Lung microvascular endothelial cell (primary cell): ENCODE measurements at regions not wholly inside any gene's neighbourhood (a gene's known extent, or its start where the extent isn't known, plus 50 kb on each side); places are given as distances from the start of the nearest gene placed in this dataset.

Experiments
- DNase-seq, 2 donors: peaks; one replicate each; pipeline versions ENCODE4 v3.0.0 to v3.0.0-alpha.2; 2010; ENCODE audit warnings: low read depth in 2 of 2

- no peak for DNase-seq
These were observed 313.9 kb downstream of the PABPC4L start for GRCh38 chr4:133887723-133888122.

DNA sequence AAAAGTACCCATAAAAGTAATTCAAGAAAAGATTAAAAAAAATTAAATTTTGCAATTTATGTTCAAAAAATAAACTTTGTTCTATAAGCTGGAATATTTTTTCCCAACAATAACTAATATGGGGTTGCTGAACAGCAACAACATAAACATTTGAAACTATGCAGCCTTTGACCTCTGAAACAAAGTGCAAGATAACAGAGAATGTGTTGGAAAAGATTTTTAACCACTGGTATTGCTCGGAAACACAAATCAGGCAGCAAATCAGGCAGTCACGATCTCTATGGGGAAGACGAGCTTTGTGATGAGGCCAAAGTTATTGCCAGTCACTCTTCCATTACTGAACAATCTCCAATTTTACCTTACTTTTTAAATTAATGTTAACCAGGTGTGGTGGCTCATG, 332.1 kb downstream of the PABPC4L start:
- DNase-seq = no peak

DNA sequence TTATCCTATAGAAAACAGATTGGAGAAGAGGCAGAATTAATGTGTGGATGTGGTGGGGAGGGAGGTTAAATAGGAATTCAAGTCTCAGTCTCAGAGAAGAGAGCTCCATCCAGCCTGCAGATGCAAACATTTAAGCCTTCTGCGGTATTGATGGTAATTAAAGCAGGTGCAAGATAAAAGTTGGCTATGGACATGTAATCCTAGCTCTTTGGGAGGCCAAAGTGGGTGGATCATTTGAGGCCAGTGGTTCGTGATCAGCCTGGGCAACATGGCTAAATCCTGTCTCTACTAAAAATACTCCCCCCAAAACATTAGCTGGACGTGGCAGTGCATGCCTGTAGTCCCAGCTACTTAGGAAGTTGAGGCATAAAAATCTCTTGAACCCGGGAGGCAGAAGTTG, 332.7 kb downstream of the PABPC4L start:
- no peak for DNase-seq

DNA sequence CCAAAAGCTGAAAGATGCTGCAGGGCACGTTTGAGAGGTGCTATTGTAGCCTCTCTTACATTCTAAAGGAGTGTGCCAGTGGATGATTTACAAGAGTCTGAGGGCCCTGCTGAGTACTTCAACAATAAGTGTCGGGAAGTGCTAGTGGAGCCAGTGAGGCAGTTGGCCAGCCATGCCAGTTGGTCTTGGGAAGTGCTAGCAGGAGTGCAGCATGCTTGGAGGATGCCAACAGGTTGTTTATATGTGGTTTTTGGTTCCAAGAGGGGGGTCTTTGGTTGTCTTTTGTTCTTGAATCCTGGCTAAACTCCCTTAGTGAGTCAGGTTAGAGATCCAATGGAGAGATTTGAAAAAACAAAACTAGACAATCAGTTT, 335.3 kb downstream of the PABPC4L start:
- no peak for DNase-seq

- DNase-seq = no peak
These were observed 335.8 kb downstream of the PABPC4L start for GRCh38 chr4:133865612-133866327.

- DNase-seq = no peak
These were observed 338.4 kb downstream of the PABPC4L start for GRCh38 chr4:133863153-133863552.

- no peak for DNase-seq
These were observed 344.7 kb downstream of the PABPC4L start for GRCh38 chr4:133856731-133857355.

- DNase-seq = no peak
These were observed 346.6 kb downstream of the PABPC4L start for GRCh38 chr4:133855001-133855400.

- DNase-seq = no peak
These were observed 362.3 kb downstream of the PABPC4L start for GRCh38 chr4:133839326-133839725.

- no peak for DNase-seq
These were observed 378.4 kb downstream of the PABPC4L start for GRCh38 chr4:133823177-133823576.

DNA sequence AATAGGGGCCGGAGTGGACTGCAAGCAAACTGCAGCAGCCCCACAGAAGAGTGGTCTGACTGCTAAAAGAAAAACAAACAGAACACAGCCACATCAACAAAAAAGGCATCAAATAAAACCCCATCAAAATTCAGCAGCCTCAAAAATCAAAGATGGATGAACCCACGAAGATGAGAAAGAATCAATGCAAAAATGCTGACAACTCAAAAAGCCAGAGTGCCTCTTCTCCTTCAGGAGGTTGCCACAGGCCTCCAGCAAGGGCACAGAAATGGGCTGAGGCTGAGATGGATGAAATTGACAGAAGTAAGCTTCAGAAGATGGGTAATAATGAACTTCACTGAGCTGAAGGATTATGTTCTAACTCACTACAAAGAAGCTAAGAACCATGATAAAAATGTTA, 388.6 kb downstream of the PABPC4L start:
- DNase-seq = no peak

- DNase-seq = no peak
These were observed 389.4 kb downstream of the PABPC4L start for GRCh38 chr4:133812236-133812635.

DNA sequence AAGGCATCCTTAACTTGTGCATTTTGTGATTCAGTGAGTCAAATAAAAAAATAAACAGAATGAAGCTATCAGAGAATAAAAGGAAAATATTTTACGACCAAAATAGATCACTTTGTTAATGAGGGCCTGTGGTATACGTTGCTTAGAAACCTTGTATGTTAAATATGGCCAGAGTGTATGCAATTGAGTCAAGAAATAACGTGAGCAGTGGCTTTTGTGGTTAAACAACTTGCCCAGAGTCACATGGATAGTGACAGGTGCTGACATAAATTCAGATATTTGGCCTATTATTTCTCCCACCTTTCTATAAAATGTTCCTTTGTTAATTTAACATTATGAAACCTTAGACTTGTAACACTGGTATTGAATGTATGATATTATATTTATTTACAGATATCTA, 393.4 kb downstream of the PABPC4L start:
- no peak for DNase-seq

- DNase-seq = no peak
These were observed 398.2 kb downstream of the PABPC4L start for GRCh38 chr4:133803341-133803740.

DNA sequence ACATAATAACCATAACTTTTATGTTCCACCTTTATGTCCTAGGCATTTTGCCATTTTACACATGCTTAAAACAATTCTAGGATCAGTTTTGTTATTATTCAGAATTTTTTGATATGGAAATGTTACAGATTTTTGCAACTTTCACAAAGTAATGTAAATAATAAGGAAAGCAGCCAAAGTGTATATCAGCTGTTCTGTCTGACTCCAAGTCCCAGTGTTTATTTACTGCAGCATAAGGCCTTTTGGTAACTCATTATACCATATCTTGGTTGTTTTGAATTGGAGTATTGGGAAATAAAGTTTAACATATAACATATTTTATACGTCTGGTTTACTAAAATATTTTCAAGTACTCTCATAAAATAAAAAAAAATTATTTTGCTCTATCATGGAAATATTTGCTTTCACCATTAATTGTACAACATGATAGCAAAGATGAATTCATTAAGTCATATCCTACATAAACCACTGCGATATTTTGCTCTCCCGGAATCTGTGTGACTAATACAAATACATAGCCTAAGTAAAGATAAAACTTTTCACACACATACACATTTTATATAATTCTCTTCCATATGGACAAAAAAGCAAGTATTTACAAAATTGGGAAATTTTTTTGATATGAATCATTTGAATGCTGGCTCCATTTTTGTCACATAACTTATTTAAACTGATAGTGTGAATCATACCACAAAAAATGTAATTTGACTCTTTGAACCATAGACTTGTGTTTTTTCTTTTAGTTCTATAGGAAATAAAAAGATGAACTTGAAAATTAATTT, 399.0 kb downstream of the PABPC4L start:
- DNase-seq = no peak

GRCh38 chr4:133801883-133802282, 399.7 kb downstream of the PABPC4L start:
- no peak for DNase-seq

- no peak for DNase-seq
These were observed 400.6 kb downstream of the PABPC4L start for GRCh38 chr4:133800966-133801365.

DNA sequence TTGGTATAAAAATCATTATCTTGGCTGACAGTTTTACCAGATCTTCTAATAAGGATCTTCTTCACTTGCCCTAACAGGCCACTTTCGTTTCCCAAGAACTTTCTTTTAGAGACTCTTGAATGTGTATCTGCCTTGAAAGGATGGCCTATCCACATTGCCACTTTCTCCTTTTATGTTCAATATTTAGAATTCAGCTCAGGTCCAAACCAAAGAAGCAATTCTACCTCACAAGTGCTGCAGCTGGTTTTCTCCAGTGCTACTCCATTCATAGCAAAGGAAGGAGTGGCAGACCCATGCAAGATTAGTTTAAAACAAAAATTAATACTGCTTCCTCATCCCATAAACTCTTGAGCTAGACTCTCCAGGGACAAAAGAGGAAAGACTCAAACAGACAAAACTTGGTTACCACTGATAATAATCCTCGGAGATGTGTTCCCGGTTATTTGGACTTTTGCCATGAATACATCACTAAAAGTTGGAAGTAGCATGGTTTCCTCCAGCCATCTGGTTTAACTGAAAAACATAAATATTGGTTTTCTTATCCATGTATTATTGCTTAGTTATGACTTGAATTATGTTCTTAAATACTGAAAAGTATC, 401.8 kb downstream of the PABPC4L start:
- no peak for DNase-seq

DNA sequence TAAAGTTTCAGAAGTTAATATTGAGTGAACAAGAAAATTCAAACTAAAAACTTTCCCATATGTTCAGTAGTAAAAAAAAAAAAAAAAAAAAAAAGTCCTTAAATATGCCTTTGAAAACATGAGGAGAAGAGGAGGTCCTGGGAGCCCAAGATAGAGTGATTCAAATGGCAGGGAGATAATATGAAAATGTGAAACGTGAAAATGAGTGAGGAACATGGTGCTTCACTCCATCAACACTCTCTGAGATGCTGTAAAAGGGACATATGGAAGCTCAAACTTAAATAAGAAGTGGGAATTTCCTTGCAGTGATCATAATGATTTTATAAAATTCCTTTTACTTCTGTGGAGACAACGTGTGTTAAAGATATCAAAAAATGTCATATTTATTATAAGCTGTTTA, 423.9 kb downstream of the PABPC4L start:
- DNase-seq = no peak

GRCh38 chr4:133776961-133777360, 424.6 kb downstream of the PABPC4L start:
- no peak for DNase-seq

DNA sequence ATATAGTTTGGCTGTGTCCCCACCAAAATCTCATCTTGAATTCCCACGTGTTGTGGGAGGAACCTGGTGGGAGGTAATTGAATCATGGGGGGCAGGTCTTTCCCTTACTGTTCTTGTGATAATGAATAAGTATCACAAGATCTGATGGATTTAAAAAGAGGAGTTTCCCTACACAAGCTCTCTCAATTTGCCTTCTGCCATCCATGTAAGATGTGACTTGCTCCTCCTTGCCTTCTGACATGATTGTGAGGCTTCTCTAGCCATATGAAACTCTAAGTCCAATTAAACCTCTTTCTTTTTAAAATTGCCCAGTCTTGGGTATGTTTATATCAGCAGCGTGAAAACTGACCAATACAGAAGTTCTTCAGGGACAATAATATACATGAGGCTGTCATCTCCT, 425.1 kb downstream of the PABPC4L start:
- no peak for DNase-seq

DNA sequence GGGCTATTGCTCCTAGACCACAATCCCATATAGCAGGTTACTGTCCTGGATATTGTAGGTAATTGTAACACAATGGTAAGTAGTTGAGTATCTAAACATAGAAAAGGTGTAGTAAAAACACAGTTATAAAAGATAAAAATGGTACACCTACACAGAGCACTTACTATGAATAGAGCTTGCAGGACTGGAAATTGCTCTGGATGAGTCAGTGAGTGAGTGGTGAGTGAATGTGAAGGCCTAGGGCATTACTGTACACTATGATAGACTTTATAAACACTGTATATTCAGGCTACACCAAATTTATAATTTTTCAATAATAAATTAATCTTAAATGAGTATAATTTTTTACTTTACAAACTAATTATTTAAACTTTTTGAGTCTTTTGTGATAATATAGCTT, 425.7 kb downstream of the PABPC4L start:
- no peak for DNase-seq
